Dermis blood vessel endothelial cell (primary cell): ENCODE measurements at regions not wholly inside any gene's neighbourhood (a gene's known extent, or its start where the extent isn't known, plus 50 kb on each side); places are given as distances from the start of the nearest gene placed in this dataset.
"Not testable (repeated sequence)": the region's sequence is repeated elsewhere in the genome, so short reads cannot be mapped to it uniquely, and the experiment has no call there.

Experiments
- DNase-seq: peaks from one replicate; pipeline ENCODE4 v3.0.0; 2010

DNA sequence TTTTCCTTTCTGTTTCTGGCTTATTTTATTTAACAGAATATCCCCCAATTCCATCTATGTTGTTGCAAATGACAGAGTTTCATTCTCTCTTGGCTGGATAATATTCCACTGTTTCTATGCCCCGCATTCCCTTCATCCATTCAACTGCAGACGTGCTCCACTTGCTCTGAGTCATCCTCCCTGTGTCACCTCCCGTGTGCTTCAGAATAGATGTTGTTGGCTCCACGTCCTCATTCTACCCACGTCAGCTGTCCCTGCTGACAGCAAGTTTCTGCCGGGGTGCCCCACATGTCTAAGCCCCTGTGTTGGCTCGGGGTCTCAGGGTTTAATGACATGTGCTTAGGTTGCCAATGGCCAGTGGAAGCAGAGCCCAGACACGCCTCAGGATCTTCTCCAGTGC, 1041.0 kb downstream of the UQCRFS1 start:
- DNase-seq, result no peak

DNA sequence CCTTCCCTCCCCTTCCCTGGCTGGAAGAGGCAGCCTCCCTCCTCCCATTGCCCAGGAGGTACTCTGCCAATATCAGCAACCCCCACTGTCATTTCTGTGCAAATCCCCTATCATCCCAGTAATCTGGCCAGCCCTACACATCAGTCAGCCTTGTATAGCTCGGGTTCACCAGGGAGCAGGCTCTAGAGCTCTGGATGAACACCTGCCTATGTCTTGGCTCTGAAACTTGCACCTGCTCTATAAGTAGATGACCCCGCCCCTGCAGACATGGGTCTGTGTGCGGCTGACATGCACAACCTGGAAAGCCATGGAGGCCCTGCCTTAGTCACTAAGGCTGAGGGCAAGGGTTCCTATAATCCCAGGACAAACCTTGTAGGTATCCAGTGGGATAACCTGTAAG, 1042.9 kb downstream of the UQCRFS1 start:
- no peak for DNase-seq

DNA sequence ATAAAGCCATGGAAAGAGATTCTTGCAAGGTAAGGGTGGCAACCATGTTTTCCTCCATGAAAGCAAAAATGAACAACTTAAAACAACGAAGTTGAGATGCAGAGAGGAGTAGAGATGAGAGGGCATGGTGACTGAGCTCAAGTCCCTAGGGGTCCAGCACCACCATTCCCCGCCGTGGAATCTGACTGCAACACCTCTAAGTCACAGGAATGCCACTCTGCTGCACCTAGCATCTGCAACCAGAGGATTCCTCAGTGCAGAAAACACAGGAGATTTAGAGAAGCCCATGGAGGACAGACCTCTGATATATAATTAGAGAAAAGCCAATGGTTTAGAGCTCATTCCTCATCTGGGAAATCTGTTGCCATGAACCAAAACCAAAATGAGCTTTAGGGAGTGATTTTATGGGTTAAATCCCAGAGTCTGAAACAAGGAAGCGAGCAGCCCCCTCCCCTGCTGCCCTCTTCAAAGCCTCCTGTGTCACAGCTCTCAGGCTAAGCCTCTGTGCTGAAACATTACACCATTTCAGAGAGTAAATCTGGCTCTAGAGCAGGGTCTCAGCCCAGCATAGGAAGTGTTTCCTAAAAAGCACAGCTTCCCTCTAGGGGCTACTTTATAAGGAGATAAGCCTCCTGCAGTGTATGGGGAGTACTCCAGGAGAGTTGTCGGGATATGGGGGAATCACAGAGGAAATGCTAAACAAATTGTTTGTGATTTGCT, 1043.6 kb downstream of the UQCRFS1 start:
- no peak for DNase-seq

DNA sequence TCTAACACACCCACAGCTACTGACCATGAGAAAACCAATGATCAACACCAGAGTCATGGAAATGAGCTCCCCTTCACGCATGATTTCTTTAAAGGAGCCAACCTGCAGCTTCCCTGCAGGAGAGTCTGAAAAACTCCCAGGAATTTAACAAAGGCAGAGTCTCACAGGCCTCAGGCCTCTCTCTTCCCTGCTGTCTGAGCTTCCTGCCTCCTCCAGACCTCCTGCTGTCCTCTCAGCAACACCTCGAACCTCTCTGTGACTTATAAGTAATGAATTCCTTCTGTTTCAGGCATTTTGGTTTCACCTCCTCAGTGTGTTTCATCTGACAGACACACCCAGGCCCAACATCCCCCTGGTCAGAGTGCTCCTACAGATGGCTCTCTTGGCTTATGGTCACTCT, 1044.4 kb downstream of the UQCRFS1 start:
- DNase-seq, result no peak

DNA sequence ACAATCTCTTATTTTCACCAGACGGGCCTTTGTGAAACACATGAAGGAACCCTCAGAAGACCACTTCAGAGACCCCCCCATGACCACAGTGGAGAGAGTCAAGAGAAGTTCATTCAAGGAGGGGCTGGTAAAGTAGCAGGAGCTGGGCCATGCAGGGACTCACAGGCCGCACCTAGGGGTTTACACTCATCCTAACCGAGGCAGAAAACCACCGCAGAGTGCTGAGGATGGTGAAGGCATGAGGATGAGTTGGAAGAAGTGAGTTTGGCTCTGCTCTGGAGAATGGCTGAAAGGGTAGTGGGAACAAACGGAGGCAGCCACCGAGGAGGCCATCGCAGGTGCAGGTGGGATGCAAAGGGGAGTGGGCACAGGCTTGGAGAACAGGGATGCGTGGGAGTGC, 1046.9 kb downstream of the UQCRFS1 start:
- no peak for DNase-seq

DNA sequence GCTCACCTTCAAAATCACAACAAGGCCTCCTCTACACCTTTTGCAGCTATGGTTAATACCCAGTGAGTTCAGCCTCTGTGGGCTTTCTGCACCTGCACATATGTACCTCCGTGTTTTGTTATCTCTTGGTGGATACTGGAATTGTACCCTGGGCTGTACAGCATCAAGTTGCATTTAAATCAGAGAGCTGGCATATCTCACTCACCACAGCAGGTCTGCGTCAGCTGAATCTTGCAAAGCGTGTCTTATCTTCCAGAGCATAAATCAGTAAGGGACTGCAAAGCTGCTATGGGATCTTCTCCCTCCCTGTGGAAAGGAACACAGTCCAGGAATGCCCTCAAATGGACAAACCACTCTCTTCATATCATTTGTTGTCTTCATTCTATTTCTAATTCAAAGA, 1048.7 kb downstream of the UQCRFS1 start:
- no peak for DNase-seq

DNA sequence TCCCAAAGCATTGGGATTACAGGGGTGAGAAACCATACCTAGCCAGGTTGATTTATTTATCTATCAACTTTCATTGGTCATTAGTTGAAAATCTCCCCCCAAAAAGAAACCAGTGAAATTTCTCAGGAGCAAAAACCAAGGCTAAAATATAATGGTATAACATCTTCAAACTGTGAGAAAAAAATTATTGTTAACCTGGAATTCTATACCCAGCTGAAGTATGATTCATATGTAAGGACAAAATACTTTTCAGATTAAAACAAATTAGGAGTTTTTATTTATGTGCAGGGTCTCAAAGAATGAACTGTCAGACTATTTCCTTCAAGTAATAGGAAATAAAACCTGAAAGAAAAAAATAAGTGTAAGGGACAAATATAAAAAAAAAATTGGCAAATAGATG, 1053.9 kb downstream of the UQCRFS1 start:
- no peak for DNase-seq

DNA sequence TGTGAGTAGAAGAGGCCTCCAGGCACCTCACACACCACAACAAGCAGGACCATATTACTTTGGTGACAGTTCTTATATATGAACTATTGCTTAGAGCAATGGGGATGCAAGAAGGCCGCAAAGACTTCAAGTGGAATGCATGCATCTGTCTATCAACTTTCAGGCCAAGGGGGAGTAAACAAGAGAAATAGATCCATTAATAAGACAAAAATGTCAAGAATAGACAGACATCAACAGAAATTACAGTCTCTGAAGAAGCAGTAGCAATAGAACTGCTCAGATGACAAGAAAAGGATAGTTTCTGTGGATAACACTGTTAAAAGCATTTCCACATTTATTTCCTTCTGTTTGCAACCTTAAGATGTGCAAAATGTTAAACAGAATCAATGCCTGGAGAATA, 1057.7 kb downstream of the UQCRFS1 start:
- DNase-seq, result no peak

DNA sequence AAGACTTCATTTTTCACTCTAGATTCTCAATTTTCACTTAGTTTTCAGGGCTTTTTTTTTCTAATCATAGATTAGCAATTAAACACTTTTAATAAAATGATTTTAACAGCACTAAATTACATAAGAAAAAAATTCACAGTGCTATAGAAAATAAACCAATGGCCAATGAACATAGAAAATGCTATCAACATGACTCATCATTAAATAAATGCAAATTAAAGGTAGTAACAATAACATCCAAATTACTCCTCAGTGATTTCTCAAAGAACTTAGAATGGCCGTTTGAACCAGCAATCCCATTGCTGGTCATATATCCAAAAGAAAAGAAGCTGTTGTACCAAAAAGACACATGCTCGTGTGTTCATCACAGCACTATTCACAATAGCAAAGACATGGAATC, 1058.9 kb downstream of the UQCRFS1 start:
- DNase-seq, result no peak

DNA sequence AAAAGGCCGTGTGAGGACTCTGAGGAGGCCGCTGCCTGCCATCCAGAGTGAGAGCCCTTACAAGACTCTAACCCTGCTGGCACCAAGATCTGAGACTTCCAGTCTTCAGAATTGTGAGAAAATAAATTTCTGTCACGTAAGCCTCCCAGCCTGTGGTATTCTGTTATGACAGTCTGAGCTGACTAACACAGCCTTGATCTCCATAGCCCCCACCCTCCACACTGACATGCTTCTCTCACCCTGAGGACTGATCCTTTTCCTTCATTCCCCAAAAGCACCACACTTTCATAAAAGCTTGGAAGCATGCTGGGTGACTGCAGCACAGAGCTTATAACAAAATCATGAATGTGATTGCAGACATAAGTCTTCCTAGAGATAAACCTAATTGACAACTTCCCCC, 1059.8 kb downstream of the UQCRFS1 start:
- no peak for DNase-seq

DNA sequence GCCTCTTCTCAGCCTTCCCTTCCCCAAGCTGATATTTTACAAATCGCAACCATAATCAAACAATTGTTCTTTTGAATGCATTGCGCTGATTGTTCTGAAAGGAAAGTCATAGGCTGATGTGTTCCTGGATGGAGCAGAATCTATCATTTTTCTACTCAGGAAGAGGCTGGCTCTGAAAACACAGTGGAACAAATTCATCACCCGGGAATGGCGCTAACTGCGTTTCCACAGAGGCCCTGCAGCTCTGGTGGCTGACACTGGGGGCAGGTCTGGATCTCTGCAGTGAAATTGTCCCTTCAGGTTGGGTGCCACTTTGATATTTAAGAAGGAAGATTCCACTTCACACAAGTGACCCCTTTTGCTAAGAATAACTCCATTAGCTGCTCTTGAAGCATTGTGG, 1060.8 kb downstream of the UQCRFS1 start:
- DNase-seq, result no peak

DNA sequence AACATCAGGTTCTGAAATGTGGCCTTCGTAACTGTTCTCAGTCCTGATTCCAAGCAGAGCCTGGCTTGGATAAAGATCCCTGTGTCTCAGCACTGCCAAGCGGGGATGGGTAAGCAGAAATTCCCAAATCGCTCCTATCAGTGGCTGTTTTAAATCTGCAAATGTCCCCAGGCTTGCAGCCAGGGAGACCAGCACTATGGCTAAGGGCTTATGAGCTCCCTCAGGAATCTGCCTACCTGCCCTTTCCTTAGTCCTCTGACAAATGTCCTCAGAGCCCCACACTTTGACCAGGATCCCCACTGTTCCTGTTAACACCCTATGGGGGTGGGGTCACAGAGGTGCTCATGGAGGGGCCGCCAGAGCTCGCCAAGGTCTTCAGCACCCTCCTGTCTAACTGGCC, 1062.8 kb downstream of the UQCRFS1 start:
- no peak for DNase-seq

DNA sequence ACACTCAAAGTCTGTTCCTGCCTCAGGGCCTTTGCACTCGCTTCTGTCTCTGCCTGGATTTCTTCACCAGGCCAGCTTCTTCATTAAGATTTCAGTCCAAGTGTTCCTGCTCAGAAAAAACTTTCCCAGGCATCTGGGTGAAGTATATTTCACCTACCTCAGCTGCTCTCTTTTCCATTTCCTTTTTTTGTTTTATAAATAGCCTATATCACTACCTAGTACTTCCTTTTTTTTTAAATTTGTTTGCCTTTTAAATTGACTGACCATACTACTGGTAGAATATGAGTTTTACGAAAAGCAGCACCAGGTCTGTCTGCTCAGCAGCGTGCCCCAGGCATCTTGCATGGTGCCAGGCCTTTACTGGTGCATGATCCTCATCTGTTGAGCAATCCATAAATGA, 1064.4 kb downstream of the UQCRFS1 start:
- no peak for DNase-seq

DNA sequence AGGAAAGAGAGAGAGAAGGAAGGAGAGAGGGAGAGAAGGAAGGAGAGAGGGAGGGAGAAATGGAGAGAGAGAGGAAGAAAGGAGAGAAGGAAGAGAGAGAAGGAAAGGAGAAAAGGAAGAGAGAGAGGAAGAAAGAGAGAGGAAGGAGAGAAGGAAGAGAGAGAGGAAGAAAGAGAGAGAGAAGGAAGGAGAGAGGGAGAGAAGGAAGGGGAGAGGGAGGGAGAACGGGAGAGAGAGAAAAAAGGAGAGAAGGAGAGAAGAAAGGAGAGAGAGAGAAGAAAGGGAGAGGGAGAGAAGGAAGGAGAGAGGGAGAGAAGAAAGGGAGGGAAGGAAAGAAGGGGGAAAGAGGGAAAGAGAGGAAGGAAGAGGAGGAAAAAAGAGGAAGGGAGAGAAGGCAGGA, 1070.7 kb downstream of the UQCRFS1 start:
- no peak for DNase-seq

DNA sequence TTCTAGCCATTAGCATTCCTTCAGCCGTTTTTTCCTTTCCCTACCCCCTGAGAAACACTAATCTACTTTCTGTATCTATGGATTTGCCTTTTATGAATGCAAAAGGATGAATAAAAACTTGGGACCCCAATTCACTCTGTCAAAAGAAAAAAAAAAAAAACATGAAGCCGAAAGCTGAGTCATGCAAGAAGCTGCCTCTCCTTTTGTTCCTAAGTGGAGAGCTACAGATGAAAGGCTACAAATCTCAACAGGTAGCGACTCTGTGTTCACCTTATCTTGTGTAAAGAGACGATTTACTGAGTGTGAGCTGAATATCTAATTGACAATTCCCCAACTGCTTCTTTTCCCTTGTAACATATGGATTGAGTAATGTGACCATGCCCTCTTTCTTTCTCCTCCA, 1072.8 kb downstream of the UQCRFS1 start:
- no peak for DNase-seq

DNA sequence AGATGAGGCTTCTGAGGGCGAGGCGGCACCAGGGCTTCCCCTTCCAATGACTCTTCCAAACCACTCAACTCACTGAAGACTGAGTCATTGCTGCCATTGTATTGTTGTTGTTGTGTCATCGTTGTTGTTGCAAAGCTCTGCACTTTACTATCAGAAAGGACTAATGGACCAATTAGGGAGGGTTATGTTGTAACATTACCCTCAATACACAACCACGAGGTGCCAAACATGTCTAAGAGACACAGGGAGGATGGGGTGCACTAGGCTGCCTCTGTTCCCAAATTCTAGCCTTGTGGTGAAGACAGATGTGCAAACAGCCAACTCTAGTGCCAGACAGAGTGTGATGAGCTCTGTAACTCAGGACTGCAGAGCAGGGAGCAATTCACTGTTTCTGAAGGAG, 1075.2 kb downstream of the UQCRFS1 start:
- no peak for DNase-seq

DNA sequence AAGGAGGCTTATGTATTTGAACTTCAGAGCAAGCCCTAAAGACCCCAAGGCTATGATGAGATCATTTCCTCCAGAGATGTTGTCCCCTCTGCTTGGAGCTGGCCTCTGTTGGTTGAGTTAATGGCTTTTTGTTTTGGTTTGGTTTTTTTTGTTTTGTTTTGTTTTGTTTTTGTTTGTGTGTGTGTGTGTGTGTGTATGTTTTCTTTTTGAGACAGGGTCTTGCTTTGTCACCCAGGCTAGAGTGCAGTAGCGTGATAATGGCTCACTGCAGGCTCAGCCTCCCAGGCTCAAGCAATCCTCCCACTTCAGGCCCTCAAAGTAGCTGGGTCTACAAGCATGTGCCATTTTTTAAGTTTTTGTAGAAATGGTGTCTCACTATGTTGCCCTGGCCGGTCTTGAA, 1076.2 kb downstream of the UQCRFS1 start:
- DNase-seq, result no peak

DNA sequence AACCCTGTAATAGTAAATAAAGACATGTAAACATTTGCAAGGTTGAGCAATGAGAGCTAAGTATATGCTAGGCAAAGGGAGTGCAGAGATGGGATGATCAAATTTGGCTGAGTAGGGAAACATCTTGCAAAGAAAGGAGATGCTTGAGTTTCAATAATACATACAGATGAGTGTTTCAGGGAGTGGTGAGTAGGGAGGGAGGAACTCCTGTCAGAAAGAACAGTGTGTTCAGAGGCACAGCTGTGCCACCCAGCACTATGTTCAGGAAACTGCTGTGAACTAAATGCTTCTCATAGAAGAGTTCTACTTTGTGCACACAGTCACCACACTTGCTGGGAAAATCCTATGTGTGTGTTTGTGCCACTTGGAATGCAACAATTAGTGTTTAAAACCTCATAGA, 1077.1 kb downstream of the UQCRFS1 start:
- DNase-seq, result no peak

DNA sequence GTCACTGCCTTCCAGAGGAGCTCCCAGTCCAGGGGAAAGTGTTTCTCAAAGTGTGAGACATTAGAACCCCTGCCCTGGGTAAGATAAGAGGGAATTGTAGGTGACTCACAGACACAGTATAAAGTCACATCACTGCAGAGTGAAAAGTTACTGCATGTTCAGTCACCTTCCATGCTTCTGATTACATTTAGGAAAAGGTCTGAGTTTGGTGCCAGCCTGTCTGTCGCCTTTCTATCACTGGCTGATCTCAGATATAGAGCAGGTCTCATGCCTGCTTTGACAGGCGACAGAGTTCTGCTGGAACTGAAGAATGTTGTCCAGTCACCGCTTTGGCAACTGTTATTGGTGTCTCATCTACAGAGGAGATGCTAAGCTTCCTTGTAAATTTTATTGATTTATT, 1078.6 kb downstream of the UQCRFS1 start:
- no peak for DNase-seq

DNA sequence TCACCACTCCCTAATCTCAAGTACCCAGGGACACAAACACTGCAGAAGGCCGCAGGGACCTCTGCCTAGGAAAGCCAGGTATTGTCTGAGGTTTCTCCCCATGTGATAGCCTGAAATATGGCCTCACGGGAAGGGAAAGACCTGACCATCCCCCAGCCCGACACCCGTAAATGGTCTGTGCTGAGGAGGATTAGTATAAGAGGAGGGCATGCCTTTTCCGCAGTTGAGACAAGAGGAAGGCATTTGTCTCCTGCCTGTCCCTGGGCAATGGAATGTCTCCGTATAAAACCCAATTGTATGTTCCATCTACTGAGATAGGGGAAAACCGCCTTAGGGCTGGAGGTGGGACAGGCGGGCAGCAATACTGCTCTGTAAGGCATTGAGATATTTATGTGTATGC, 1082.1 kb downstream of the UQCRFS1 start:
- DNase-seq, result not testable (repeated sequence)

DNA sequence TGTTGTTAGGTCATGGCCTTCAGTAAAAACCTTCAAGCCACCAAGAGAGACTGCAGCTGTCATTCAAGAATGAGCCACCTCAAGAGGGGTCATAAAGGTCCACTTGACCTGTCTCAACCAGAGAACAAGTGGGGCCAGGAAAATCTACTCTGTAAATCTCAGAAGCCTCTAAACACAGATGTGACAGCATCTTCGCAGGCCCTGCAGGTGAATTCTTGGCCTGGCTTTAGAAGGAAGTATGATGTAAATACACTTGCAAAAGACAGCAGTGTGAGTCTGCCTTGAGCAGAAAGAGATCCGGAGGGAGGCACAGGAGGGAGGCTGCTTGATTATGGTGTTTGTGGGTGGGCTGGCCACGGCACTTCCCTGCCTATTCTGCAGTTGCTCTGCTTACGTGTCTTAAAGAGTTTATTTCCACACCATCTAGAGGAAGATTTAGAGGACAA, 1082.9 kb downstream of the UQCRFS1 start:
- no peak for DNase-seq

DNA sequence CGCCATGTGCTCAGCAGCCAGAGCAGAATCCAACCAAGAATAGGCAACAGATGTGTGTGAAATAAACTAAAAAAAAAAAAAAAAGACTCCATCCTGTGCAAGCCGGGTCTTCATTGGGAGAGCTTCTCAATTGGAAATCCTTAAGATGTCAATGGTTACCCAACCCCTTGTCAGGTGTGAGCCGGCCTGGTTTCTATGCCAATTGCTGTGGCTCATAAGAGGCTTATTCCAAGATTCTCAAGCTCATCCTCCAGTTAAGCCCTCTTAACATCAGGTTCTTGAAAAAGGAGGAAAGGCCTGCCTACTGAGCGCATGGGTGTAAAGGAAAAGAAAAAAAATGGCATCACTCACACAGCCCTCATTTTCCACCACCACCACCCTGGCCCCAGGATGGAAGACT, 1084.6 kb downstream of the UQCRFS1 start:
- DNase-seq, result no peak

DNA sequence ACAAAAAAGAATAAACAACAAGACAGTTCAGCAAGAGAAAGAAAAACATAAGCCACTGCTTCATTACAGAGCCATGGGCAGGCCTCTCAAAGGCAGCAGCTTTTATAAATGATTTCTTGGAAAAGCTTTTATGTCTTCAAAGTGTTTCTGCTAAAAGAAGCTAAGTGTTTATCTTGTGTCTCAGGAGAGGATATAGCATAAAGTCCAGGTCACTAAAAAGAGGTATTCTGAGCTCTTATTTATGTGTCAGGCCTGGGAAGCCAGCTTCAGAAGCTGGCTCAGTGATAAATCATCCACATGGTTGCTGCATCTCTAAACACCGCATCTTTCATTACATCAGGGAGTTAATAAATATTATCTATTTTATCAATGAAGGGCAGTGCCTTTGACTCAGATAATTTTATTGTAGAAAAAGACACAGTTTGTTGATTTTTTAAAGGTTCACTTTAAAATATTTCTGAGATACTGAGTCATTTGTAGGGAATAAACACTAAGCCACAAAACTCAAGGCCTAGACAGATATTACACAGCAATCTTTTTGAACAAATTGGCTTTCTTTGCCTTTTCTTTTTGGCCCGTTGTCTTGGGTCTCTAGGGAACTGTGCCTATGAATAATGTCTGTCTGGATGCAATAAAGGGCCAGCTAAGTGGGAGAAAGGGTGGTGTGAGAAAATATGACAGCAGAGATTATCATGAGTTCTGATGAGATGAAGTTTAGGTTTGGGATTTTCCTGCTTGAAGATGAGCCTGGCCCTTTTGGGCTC, 1086.6 kb downstream of the UQCRFS1 start:
- no peak for DNase-seq

DNA sequence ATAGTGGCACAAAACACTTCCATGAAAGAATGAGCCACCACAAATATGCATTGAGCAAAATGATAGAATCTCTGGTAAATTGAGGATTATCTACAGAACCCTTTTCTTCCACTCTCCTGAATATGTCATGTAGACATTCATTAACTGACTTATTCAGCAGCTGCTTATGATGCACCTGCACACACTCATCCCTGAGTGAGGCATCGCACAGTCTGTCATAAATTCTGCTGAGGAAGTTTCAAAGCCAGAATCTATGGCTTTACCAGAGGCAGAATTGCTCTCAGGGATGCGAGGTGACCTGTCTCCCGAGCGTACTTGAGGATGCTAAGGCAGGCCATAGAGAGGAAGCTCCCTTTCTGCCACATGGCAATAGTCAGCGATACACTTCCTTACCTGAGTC, 1090.2 kb downstream of the UQCRFS1 start:
- no peak for DNase-seq

DNA sequence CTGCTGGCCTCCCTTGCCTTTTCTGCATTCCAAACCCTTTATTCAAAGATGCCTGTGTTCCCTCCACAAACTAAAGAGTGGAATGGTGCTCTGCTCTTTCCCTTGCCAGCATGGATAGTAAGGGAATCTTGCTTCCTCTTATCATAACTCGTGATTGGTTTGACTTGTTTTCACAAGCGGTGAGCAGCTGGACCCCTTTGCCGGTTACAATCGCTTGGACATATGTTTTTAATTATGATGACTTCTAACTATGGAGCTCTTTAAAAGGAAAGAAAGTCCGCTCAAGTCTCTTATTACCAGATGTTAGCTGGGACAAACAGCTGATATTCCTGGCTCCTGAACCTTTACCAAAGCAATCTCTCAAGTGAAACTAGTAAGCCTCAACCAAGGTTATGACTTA, 1094.7 kb downstream of the UQCRFS1 start:
- DNase-seq, result no peak
